PC-3 (cell line): ENCODE measurements at regions not wholly inside any gene's neighbourhood (a gene's known extent, or its start where the extent isn't known, plus 50 kb on each side); places are given as distances from the start of the nearest gene placed in this dataset.

Source experiments
- ATAC-seq: fragments of 200-7000 bp; cut with Tn5 transposase; 2 replicates; pipeline ENCODE4 v1.9.1; 2020; ENCODE audit warnings: mild to moderate bottlenecking, moderate library complexity
- BruUV-seq: library from RNA; stranded (reverse); fragments of 400-500 nt; replicated peaks from 2 replicates; lab custom pipeline; 2021; lab: Mats Ljungman, UMichigan
- CTCF ChIA-PET: fragments of 300-600 bp; sonication (Branson Sonifier 250); formaldehyde crosslinking; loops from one replicate; lab custom pipeline; 2022; ENCODE audit warnings: antibody characterized with exemption; lab: Charles Lee
- POLR2A ChIA-PET: fragments of 300-600 bp; sonication (Branson Sonifier 250); formaldehyde crosslinking; loops from one replicate; lab custom pipeline; 2022; ENCODE audit warnings: antibody characterized with exemption; ENCODE audit not compliant: unreplicated experiment; lab: Charles Lee
- DNase-seq: peaks from one replicate; pipeline ENCODE4 v3.0.0-alpha.2; 2015
- H2AFZ ChIP-seq: fragments of 300-600 bp; sonication (generic); 2 replicates; pipeline ENCODE4 v1.6.0; 2016; ENCODE audit warnings: antibody characterized with exemption, low read length
- H3F3A ChIP-seq: fragments of 300-600 bp; sonication (generic); one replicate; pipeline ENCODE4 v1.6.0; 2017; ENCODE audit warnings: antibody characterized with exemption, low read length, control low read depth, mild to moderate bottlenecking; ENCODE audit not compliant: unreplicated experiment
- H3K27ac ChIP-seq: fragments of 300-600 bp; sonication (generic); 2 replicates; pipeline ENCODE4 v1.5.1; 2016; ENCODE audit warnings: mild to moderate bottlenecking, low read length
- H3K27me3 ChIP-seq: fragments of 300-600 bp; sonication (generic); 2 replicates; pipeline ENCODE4 v1.6.1; 2016; ENCODE audit warnings: low read length, mixed read lengths
- H3K36me3 ChIP-seq: fragments of 300-600 bp; sonication (generic); 2 replicates; pipeline ENCODE4 v1.6.1; 2016; ENCODE audit warnings: low read depth, mixed run types, low read length, mixed read lengths
- H3K4me1 ChIP-seq: fragments of 300-600 bp; sonication (generic); 2 replicates; pipeline ENCODE4 v1.5.1; 2016; ENCODE audit warnings: low read length; ENCODE audit not compliant: insufficient read depth
- H3K4me2 ChIP-seq: fragments of 300-600 bp; sonication (generic); 2 replicates; pipeline ENCODE4 v1.6.0; 2016; ENCODE audit warnings: low read length
- H3K4me3 ChIP-seq: fragments of 300-600 bp; sonication (generic); 2 replicates; pipeline ENCODE4 v1.5.1; 2016; ENCODE audit warnings: mild to moderate bottlenecking, low read length, mixed read lengths
- H3K79me2 ChIP-seq: fragments of 300-600 bp; sonication (generic); 2 replicates; pipeline ENCODE4 v1.6.1; 2017; ENCODE audit warnings: low read length, mixed read lengths
- H3K9ac ChIP-seq: fragments of 300-600 bp; sonication (generic); 2 replicates; pipeline ENCODE4 v1.6.0; 2016; ENCODE audit warnings: mild to moderate bottlenecking, low read length
- H3K9me2 ChIP-seq: fragments of 300-600 bp; sonication (generic); replicated peaks from 2 replicates; pipeline ENCODE4 v1.6.1; 2016; ENCODE audit warnings: mixed run types, low read length, mixed read lengths
- H3K9me3 ChIP-seq: fragments of 300-600 bp; sonication (generic); 2 replicates; pipeline ENCODE4 v1.6.1; 2016; ENCODE audit warnings: low read length, mixed read lengths
- H4K20me1 ChIP-seq: fragments of 300-600 bp; sonication (generic); 2 replicates; pipeline ENCODE4 v1.6.1; 2016; ENCODE audit warnings: low read length, mixed read lengths
- EZH2 ChIP-seq: fragments of 300-600 bp; sonication (generic); IDR thresholded peaks from one replicate; pipeline ENCODE4 v1.6.1; 2017; ENCODE audit warnings: antibody characterized with exemption, mild to moderate bottlenecking, low read length; ENCODE audit not compliant: unreplicated experiment
- EZH2phosphoT487 ChIP-seq: fragments of 300-600 bp; sonication (generic); IDR thresholded peaks from 2 replicates; pipeline ENCODE4 v1.6.1; 2018; ENCODE audit warnings: mild to moderate bottlenecking, antibody characterized with exemption, low read length, borderline replicate concordance
- intact Hi-C: fragments of 100-400 bp; cut with micrococcal nuclease; formaldehyde crosslinking; loops from 2 replicates; pipeline ENCODE4 v1.9.0; 2023
- TF ChIP-seq, protein P1 (sequence below): fragments of 300-600 bp; sonication (generic); conservative IDR thresholded peaks from 2 replicates; pipeline ENCODE4 v1.5.1; 2017; ENCODE audit warnings: antibody characterized with exemption, low read depth, mild to moderate bottlenecking, low read length

DNA sequence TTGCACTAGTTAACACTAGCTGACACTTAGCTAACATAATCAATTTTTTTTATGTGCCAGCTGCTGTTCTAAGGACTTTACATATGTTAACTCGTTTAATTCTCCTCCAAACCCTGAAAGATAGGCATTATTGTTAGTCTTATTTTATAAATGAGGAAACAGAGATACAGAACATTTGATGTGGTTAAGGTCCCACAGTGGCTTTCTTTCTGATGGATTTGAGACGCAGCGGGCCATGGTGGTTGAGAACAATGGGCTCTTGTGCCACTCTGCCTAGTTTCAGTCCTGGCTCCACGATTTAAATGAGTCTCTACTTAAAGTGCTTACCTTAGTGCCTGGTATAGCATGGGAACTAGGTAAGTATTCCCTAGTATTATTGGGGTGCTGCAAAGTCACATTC, 201.9 kb upstream of the SPRED2 start:
- peaks cover 29% of the 10 kb centered on the region for H3K27me3 ChIP-seq
- H3K27ac ChIP-seq = no peak overlapping the region
- H4K20me1 ChIP-seq = no peaks in the 10 kb centered on the region
- H3F3A ChIP-seq = no peaks in the 10 kb centered on the region
- no peaks in the 10 kb centered on the region for H3K9me2 ChIP-seq
- H2AFZ ChIP-seq = no peak overlapping the region
- TF ChIP-seq EZH2 (no peak), EZH2phosphoT487 (no peak)
- TF ChIP-seq, protein P1, sequence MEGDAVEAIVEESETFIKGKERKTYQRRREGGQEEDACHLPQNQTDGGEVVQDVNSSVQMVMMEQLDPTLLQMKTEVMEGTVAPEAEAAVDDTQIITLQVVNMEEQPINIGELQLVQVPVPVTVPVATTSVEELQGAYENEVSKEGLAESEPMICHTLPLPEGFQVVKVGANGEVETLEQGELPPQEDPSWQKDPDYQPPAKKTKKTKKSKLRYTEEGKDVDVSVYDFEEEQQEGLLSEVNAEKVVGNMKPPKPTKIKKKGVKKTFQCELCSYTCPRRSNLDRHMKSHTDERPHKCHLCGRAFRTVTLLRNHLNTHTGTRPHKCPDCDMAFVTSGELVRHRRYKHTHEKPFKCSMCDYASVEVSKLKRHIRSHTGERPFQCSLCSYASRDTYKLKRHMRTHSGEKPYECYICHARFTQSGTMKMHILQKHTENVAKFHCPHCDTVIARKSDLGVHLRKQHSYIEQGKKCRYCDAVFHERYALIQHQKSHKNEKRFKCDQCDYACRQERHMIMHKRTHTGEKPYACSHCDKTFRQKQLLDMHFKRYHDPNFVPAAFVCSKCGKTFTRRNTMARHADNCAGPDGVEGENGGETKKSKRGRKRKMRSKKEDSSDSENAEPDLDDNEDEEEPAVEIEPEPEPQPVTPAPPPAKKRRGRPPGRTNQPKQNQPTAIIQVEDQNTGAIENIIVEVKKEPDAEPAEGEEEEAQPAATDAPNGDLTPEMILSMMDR = no peak
- H3K9me3 ChIP-seq = no peaks in the 10 kb centered on the region
- no peak overlapping the region for H3K4me3 ChIP-seq
- H3K4me1 ChIP-seq = no peaks in the 10 kb centered on the region
- no peaks in the 10 kb centered on the region for H3K36me3 ChIP-seq
- H3K9ac ChIP-seq = no peak overlapping the region
- no peak for ATAC-seq
- ChIA-PET CTCF (no interaction called here), POLR2A (no interaction called here)
- BruUV-seq = no TSS peak
- DNase-seq = no peak
- H3K4me2 ChIP-seq = no peak overlapping the region
- intact Hi-C loops = no loop called here
- H3K79me2 ChIP-seq = no peaks in the 10 kb centered on the region

DNA sequence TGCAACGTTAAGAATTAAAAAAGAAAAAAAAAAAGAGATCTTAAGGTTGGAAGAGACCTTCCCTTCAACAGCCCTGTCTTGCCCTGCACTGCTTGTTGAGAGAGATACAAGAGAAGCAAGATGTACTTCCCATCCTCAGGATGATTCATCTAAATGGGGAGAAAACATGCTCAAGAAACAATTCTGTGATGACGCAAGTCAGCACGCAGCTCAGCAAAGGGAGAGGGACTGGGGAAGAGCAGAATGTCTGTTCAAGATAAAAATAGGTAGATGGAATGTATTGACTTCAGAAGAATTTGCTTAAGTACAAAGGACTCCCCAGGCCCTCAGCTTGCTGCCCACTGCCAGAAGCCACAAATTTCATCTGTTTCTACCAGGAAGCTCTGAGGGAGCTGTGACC, 198.2 kb upstream of the SPRED2 start:
- no peaks in the 10 kb centered on the region for H3K4me1 ChIP-seq
- ChIA-PET CTCF (no interaction called here), POLR2A (no interaction called here)
- H3K9me3 ChIP-seq = no peaks in the 10 kb centered on the region
- H3K27me3 ChIP-seq = peaks cover 8% of the 10 kb centered on the region; the same call in 1 of the 2 replicates
- no peak overlapping the region for H3K27ac ChIP-seq
- no peaks in the 10 kb centered on the region for H3F3A ChIP-seq
- no peak overlapping the region for H3K9ac ChIP-seq
- H3K4me3 ChIP-seq = no peak overlapping the region
- H3K9me2 ChIP-seq = no peaks in the 10 kb centered on the region
- H3K79me2 ChIP-seq = no peaks in the 10 kb centered on the region
- ATAC-seq = no peak
- TF ChIP-seq EZH2phosphoT487 = no peak
- TF ChIP-seq EZH2 = no peak
- TF ChIP-seq, protein P1 = no peak
- H2AFZ ChIP-seq = no peak overlapping the region
- no TSS peak for BruUV-seq
- intact Hi-C loops = no loop called here
- no peaks in the 10 kb centered on the region for H3K36me3 ChIP-seq
- H3K4me2 ChIP-seq = no peak overlapping the region
- H4K20me1 ChIP-seq = no peaks in the 10 kb centered on the region
- DNase-seq = no peak

DNA sequence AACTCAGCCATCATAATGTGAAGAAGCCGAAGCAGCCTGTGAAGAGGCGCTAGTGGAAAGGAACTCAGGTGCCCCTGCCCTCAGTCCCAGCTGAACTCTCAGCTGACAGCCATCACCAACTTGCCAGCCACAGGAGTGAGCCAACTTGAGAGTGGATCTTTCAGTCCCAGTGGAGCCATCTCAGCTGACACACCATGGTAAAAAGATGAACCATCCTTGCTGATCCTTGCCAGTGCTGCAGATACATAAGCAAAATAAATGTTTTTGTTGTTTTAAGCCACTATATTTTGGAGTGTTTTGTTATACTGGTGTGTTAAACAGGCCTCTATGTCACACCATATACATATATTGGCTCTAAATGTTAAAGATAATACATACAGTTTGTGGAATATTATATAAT, 195.8 kb upstream of the SPRED2 start:
- Histone ChIP-seq H3K27me3 (peaks cover 11% of the 10 kb centered on the region; the same call in 1 of the 2 replicates), H2AFZ (no peak overlapping the region), H3F3A (no peaks in the 10 kb centered on the region), H3K36me3 (no peaks in the 10 kb centered on the region), H3K4me3 (no peak overlapping the region), H3K4me2 (no peak overlapping the region), H3K4me1 (no peaks in the 10 kb centered on the region), H4K20me1 (no peaks in the 10 kb centered on the region), H3K9me3 (no peaks in the 10 kb centered on the region), H3K79me2 (no peaks in the 10 kb centered on the region), H3K27ac (no peak overlapping the region), H3K9ac (no peak overlapping the region), H3K9me2 (no peaks in the 10 kb centered on the region)
- no peak for DNase-seq
- ChIA-PET CTCF (no interaction called here), POLR2A (no interaction called here)
- TF ChIP-seq, protein P1 = no peak
- TF ChIP-seq EZH2 (no peak), EZH2phosphoT487 (no peak)
- intact Hi-C loops = no loop called here
- BruUV-seq = no TSS peak
- no peak for ATAC-seq
